ENCODE measurements at regions not wholly inside any gene's neighbourhood (a gene's known extent, or its start where the extent isn't known, plus 50 kb on each side); places are given as distances from the start of the nearest gene placed in this dataset.

DNA sequence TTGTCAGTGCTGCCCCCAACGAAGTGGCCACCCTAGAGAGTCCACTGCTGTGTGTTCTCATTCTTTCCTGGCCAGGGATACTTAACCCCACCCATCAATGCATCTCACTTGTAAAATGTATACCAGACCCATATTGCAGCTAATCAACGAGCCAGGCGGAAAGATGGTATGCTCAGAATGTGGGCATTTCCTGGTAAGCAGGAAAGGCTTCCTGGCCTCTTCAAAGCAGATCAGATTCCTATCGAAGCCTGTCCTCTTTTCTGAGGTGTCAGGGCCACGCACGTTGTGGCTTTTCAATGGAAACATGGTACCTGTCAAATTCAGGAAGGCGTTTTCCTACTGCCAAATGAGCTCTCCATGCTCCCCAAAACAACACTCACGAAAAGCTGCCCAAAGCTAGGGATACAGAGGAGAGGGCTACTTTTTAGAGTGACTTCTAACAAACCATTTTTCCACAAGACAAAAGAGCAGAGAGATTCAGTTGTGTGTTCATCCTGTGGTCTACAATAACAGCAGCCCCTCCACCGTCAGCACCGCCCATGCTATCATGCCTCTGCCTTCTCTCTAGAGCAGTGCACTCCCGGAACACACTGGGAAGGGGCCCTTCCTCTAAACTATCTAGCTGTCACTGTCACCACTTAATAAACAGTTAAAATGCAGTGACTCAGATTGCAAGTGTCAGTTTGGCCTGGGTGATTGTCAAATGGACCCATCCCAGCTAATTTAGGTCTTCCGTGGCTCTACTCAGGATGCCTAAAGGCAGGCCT is 535.1 kb downstream of the RNF144A start:
- intact Hi-C loops (cut with micrococcal nuclease): no loop called here
- WGBS (ENCODE audit: insufficient coverage, low coverage, missing lambda C conversion rate): 0% methylated on average over 12 of the region's 12 CpGs
- CTCF ChIA-PET (ENCODE audit: low intra/inter-chr PET ratio): no interaction called here
- Histone ChIP-seq H3K9me3 (replicated peaks; ENCODE audit: control insufficient read depth, insufficient read depth, low read depth, low read length) (no peaks in the 10 kb centered on the region), H4K20me1 (replicated peaks; ENCODE audit: control insufficient read depth, insufficient read depth, low read length) (no peaks in the 10 kb centered on the region; the same call in 1 of the 2 replicates), H3K4me2 (ENCODE audit: insufficient read depth, low read length) (no peak overlapping the region), H3K9ac (ENCODE audit: insufficient read depth in 1 of 2, low read depth in 2 of 2, low read length in 2 of 2) (no peak overlapping the region), H3K27me3 (ENCODE audit: control insufficient read depth in 2 of 2, insufficient read depth in 2 of 2, low read length in 2 of 2) (no peaks in the 10 kb centered on the region), H3K4me3 (no peak overlapping the region), H3K9me1 (ENCODE audit: control insufficient read depth, insufficient read depth, low read length) (no peaks in the 10 kb centered on the region), H2AFZ (ENCODE audit: low read depth, low read length) (no peak overlapping the region), H3K4me1 (replicated peaks in 1 of 2; ENCODE audit: control insufficient read depth in 2 of 2, insufficient read depth in 2 of 2, low read length in 2 of 2) (no peaks in the 10 kb centered on the region), H3K36me3 (ENCODE audit: control insufficient read depth, insufficient read depth, low read length) (no peaks in the 10 kb centered on the region), H3K27ac (ENCODE audit: extremely low read depth, low read depth, low read length) (no peak overlapping the region), H3K79me2 (ENCODE audit: control insufficient read depth, insufficient read depth, low read length) (no peaks in the 10 kb centered on the region)
- POLR2A ChIA-PET: no interaction called here
- FAIRE-seq (no peak), DNase-seq (ENCODE audit: extremely low read depth in 1 of 4, low spot score in 3 of 4) (no peak), ATAC-seq (no peak)
- in situ Hi-C loops (cut with MboI): no loop called here
- no TSS peak for BruUV-seq (replicated peaks)
- TF ChIP-seq, protein P1, sequence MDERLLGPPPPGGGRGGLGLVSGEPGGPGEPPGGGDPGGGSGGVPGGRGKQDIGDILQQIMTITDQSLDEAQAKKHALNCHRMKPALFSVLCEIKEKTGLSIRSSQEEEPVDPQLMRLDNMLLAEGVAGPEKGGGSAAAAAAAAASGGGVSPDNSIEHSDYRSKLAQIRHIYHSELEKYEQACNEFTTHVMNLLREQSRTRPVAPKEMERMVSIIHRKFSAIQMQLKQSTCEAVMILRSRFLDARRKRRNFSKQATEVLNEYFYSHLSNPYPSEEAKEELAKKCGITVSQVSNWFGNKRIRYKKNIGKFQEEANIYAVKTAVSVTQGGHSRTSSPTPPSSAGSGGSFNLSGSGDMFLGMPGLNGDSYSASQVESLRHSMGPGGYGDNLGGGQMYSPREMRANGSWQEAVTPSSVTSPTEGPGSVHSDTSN (CRISPR knock-in tag; IDR thresholded peaks at IDR 0.05; ENCODE audit: low read depth): no peak
- TF ChIP-seq, protein P1 (tag; conservative IDR thresholded peaks at IDR 0.05; ENCODE audit: low read depth): no peak
- TF ChIP-seq NBN (IDR thresholded peaks at IDR 0.05; ENCODE audit: low read depth): no peak
- TF ChIP-seq PCBP1 (IDR thresholded peaks at IDR 0.05; ENCODE audit: low read depth, low read length, poor library complexity, severe bottlenecking): no peak
- TF ChIP-seq NFE2L1 (tag; IDR thresholded peaks at IDR 0.05; ENCODE audit: borderline replicate concordance, low read depth): no peak
- no peak for TF ChIP-seq HDAC6 (IDR thresholded peaks at IDR 0.05; ENCODE audit: low read depth, low read length)
- TF ChIP-seq NR2F6 (CRISPR knock-in tag; IDR thresholded peaks at IDR 0.05): no peak
- TF ChIP-seq, protein P2, sequence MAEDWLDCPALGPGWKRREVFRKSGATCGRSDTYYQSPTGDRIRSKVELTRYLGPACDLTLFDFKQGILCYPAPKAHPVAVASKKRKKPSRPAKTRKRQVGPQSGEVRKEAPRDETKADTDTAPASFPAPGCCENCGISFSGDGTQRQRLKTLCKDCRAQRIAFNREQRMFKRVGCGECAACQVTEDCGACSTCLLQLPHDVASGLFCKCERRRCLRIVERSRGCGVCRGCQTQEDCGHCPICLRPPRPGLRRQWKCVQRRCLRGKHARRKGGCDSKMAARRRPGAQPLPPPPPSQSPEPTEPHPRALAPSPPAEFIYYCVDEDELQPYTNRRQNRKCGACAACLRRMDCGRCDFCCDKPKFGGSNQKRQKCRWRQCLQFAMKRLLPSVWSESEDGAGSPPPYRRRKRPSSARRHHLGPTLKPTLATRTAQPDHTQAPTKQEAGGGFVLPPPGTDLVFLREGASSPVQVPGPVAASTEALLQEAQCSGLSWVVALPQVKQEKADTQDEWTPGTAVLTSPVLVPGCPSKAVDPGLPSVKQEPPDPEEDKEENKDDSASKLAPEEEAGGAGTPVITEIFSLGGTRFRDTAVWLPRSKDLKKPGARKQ (CRISPR knock-in tag; IDR thresholded peaks at IDR 0.05): no peak
- no peak for TF ChIP-seq RCOR1 (IDR thresholded peaks at IDR 0.05; ENCODE audit: borderline replicate concordance in 1 of 2, low read depth in 2 of 2, low read length in 2 of 2)
- TF ChIP-seq FOXM1 (IDR thresholded peaks at IDR 0.05; ENCODE audit: low read depth): no peak
- TF ChIP-seq FOXM1 (CRISPR knock-in tag; IDR thresholded peaks at IDR 0.05; ENCODE audit: low read depth): no peak
- TF ChIP-seq FOXP1 (CRISPR knock-in tag; IDR thresholded peaks at IDR 0.05): no peak
- TF ChIP-seq, protein P3, sequence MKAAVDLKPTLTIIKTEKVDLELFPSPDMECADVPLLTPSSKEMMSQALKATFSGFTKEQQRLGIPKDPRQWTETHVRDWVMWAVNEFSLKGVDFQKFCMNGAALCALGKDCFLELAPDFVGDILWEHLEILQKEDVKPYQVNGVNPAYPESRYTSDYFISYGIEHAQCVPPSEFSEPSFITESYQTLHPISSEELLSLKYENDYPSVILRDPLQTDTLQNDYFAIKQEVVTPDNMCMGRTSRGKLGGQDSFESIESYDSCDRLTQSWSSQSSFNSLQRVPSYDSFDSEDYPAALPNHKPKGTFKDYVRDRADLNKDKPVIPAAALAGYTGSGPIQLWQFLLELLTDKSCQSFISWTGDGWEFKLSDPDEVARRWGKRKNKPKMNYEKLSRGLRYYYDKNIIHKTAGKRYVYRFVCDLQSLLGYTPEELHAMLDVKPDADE (conservative IDR thresholded peaks at IDR 0.05; ENCODE audit: control insufficient read depth, low read depth, low read length): no peak
- TF ChIP-seq CTBP1 (IDR thresholded peaks at IDR 0.05; ENCODE audit: borderline replicate concordance): no peak
- TF ChIP-seq ZNF263 (CRISPR knock-in tag; IDR thresholded peaks at IDR 0.05; ENCODE audit: borderline replicate concordance): no peak

Measured in K562 (cell line).